B cell (primary cell): ENCODE measurements at regions not wholly inside any gene's neighbourhood (a gene's known extent, or its start where the extent isn't known, plus 50 kb on each side); places are given as distances from the start of the nearest gene placed in this dataset.

Source experiments
- CTCF ChIP-seq: fragments of 200-600 bp; IDR thresholded peaks from one replicate; pipeline ENCODE4 v1.8.0; 2022; ENCODE audit warnings: antibody characterized with exemption, mild to moderate bottlenecking
- EZH2 ChIP-seq: IDR thresholded peaks from 2 replicates; pipeline ENCODE4 v1.6.1; 2012; ENCODE audit warnings: borderline replicate concordance, low read depth, mild to moderate bottlenecking, moderate library complexity, low read length; ENCODE audit not compliant: insufficient read depth, poor library complexity, severe bottlenecking

GRCh38 chr12:43241986-43242385, 310.0 kb downstream of the ADAMTS20 start:
- TF ChIP-seq CTCF (no peak), EZH2 (no peak)
